ENCODE measurements at regions not wholly inside any gene's neighbourhood (a gene's known extent, or its start where the extent isn't known, plus 50 kb on each side); places are given as distances from the start of the nearest gene placed in this dataset.
"Not testable (repeated sequence)": the region's sequence is repeated elsewhere in the genome, so short reads cannot be mapped to it uniquely, and the experiment has no call there.

- no peak for DNase-seq (ENCODE audit: low read depth)
These were observed 735.8 kb downstream of the ZPLD1 start for GRCh38 chr3:103170651-103171050.

DNA sequence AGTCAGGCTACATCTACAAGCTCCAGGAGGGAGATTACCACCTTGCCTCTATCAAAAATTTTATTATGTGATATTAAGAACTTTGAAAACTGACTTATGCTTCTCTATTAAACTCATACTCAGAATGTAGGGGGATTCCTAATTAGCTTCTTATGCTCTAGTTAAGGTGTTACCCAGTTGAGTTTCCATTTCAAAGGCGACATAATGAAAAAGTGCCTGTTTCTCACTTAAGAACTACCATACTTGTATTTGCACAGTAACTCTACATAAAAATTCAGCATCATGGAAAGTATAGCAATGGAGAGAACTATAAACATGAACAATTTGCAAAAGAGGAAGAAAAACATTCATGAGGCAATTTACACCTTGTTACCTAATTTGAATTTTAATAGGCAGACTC is 739.1 kb downstream of the ZPLD1 start:
- no peak for DNase-seq (ENCODE audit: low read depth)

DNA sequence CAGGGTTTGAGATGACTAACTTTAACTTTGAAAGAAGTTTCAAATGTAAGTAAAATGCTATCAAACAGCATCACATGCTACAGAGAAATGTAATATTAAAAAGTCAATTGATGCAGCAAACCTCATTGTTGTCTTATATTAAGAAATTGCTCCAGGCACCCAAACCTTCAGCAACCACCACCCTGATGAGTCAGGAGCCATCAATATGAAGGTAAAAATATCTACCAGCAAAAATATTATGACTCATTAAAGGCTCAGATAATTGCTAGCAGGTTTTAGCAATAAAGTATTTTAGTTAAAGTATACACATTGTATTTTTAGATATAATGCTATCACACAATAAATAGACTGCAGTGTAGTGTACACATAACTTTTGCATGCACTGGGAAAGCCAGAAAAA is 746.3 kb downstream of the ZPLD1 start:
- no peak for DNase-seq (ENCODE audit: low read depth)

GRCh38 chr3:103184772-103185171 is 750.0 kb downstream of the ZPLD1 start:
- DNase-seq (ENCODE audit: low read depth): no peak

GRCh38 chr3:103189941-103190340 is 755.1 kb downstream of the ZPLD1 start:
- DNase-seq (ENCODE audit: low read depth): no peak

DNA sequence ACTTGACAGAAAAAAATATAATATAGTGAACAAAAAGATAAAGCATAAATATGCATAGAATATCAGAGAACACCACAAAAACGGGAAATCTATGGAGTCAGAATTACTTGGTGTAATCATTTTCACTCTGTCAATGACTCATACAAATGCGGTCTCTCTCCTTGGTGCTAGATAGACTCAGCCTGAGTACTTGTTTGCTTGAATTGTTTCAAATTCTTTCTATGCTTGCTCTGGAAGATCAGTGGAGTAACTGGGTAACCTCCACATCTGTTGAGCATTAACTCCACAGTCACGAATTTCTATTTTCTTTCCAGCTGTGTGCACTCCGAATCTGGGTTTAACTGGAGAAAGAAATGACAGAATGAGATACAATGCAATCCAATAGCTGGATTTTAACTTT is 760.4 kb downstream of the ZPLD1 start:
- no peak for DNase-seq (ENCODE audit: low read depth)

- no peak for DNase-seq (ENCODE audit: low read depth)
These were observed 768.6 kb downstream of the ZPLD1 start for GRCh38 chr3:103203441-103203840.

DNA sequence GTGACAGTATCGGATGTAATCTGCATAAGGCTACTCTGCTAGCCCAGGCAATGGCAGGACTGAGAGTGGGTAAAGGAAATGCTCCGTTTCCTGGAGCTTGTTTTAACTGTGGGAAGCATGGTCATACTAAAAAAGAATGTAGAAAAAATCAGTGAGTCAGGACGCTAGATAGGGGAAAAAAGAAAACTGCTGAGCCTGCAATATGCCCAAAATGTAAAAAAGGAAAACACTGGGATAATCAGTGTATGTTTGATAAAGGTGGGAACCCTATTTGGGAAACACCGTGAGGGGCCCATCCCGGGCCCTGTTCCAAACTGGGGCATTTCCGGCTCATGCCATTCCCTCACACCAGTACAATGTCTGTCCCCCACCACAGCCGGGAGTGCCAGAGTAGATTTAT is 775.8 kb downstream of the ZPLD1 start:
- no peak for DNase-seq (ENCODE audit: low read depth)

- no peak for DNase-seq (ENCODE audit: low read depth)
These were observed 783.3 kb downstream of the ZPLD1 start for GRCh38 chr3:103218146-103218545.

DNA sequence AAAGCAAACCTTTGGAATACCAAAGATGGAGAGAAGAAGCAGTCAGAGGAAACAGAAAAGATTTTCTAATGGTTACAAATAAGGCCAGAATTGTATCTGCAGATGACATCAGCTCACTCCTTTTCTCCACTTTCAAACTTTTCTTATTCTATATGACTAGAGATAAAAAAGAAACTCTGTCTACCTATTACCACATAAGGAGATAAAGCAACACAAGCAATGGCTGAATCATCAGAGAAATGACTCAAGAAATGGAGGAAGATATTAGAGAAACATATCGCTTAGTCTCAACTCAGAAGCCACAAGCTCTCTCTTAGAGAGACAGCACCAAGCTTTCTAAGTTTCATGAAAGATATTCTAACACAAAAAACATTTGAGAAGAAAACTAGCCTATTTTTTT is 784.0 kb downstream of the ZPLD1 start:
- DNase-seq (ENCODE audit: low read depth): no peak

DNA sequence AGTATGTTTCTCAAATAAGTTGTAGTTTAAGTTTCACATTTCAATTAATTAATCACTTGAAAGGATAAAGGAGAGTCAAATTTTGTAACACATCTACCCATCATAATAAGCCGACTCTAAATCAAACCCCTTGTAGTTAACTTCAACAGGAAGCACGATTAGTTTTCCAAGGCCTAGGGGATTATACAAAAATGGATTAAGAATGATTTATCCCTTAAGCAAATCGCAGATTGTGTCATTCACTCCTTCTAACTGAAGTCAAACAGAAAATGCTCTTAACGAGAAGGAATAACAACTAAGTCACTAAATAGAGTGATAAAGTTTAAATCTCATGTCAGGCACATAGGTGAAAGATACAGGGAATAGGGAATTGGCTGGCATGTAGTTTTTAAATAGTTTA is 792.8 kb downstream of the ZPLD1 start:
- no peak for DNase-seq (ENCODE audit: low read depth)

DNA sequence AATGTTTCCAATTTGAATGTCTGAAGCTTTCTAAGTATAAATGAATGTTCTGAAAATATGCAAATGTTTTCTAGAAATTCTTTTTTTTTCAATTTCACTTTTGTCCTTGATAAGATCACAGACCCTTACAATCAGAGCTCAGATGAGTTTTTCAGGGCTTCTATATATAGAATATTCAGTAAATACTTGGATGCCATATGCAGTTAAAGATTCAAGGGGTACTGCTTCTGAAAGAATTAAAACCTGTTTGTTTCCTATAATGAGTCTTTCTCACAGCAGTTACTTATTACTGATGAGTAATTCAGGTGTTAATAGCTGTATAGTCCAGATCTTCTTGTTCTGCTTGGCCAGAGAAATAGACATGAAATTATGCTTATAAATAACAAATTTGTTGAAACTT is 812.6 kb downstream of the ZPLD1 start:
- DNase-seq (ENCODE audit: low read depth): no peak

- DNase-seq (ENCODE audit: low read depth): not testable (repeated sequence)
These were observed 820.0 kb downstream of the ZPLD1 start for GRCh38 chr3:103254827-103255226.

DNA sequence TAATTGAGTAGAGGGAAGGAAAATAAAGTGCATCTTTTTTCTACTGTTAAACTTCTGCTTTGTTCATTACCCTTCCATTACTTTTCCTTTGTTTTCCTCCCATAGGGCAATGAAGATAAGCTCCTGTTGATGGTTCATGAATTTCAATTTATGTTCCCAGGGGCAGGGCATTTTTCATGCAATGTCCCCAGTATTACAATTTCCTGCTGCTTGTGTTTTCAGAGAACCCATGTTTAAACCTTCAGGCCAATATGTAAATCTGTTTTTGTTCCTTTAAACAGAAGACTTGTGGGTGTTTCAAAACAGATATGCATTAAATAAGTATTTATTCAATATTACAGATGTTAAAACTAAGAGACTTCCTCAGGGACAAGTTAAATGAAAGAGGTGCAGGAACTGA is 834.5 kb downstream of the ZPLD1 start:
- DNase-seq (ENCODE audit: low read depth): no peak

DNA sequence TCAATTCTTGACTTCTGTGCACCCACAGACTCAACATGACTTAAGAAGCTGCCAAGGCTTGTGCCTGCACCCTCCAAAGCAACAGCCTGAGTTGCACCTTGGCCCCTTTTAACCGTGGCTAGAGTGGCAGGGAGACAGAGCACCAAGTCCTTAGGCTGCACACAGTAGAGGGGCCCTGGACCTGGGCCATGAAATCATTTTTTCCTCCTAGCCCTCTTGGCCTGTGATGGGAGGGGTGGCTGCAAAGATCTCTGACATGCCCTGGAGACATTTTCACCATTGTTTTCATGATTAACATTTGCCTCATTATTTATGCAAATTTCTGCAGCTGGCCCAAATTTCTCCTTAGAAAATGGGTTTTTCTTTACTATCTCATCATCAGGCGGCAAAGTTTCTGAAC is 836.8 kb downstream of the ZPLD1 start:
- no peak for DNase-seq (ENCODE audit: low read depth)

DNA sequence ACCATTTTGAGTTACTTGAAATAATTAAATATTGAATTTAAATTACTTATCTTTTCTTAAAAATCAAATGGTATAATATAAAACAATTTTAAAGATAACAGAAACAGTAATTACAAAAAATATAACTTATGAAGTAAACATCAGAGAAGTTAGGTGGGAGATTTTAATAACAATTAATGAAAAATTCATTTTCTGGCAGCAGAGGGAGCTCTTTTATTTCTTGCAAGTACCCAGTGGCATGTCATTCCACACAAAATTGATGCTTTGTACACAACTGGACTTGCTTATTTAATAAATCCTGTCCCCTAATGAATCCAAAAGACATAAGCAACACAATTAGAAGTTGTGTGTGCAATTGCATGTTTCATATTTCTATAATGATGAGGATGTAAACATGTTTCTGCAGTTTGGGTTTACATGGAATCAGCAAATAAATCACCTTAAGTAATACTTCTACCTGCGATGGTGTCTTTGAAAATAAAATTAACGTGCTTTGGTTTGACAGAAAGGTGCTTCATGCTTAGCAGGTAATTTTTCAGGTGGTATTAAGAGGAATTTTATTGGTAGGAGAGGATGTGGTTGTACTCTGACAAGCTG is 861.3 kb downstream of the ZPLD1 start:
- DNase-seq (ENCODE audit: low read depth): no peak

DNA sequence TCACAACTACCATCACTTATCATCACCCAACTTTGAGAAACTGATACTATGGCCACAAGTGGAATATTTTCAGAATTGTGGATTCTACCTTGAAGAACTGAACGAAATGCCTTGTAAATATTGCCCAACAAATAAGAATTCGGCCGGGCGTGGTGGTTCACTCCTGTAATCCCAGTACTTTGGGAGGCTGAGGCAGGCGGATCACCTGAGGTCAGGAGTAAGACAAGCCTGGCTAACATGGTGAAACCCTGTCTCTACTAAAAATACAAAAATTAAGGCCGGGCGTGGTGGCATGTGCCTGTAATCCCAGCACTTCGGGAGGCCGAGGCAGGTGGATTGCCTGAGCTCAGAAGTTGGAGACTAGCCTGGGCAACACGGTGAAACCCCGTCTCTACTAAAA is 862.7 kb downstream of the ZPLD1 start:
- not testable (repeated sequence) for DNase-seq (ENCODE audit: low read depth)

DNA sequence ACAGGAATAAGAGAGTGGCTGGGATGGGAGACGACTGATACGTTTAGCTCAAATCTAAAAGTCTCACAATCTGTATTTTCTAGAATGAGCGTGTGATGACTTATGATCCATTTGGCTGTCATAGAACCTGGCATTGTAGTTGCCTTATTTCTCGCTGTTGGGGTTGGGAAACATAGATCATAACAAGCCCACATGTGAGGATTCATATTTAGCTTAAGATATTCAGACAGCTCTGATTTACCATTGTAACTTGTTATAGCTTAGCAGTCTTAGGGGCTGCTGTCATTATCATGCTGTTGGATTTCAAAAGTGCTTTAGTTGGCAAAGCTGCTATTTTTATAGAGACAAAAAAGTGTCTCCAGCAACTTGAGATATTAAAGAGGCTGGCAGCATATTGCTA is 871.3 kb downstream of the ZPLD1 start:
- no peak for DNase-seq (ENCODE audit: low read depth)

GRCh38 chr3:103308921-103309320 is 874.1 kb downstream of the ZPLD1 start:
- DNase-seq (ENCODE audit: low read depth): no peak

DNA sequence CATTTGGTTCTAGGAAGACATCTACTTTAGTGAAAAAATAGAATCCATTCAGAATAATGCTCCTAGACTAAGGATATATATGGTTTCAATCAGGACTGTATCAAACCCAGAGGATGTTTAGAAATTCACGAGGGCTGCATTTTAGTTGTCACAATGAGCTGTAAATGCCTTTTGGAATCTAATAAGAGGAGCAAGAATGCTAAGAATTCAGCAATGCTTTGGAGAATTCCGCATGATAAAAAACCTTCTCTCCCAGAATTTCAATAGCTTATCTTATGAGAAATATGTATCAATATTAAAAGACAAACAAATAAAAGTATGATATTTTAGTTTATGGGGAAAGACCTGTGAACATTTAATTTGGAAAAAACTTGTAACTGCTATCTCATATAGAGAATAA is 885.1 kb downstream of the ZPLD1 start:
- DNase-seq (ENCODE audit: low read depth): no peak

DNA sequence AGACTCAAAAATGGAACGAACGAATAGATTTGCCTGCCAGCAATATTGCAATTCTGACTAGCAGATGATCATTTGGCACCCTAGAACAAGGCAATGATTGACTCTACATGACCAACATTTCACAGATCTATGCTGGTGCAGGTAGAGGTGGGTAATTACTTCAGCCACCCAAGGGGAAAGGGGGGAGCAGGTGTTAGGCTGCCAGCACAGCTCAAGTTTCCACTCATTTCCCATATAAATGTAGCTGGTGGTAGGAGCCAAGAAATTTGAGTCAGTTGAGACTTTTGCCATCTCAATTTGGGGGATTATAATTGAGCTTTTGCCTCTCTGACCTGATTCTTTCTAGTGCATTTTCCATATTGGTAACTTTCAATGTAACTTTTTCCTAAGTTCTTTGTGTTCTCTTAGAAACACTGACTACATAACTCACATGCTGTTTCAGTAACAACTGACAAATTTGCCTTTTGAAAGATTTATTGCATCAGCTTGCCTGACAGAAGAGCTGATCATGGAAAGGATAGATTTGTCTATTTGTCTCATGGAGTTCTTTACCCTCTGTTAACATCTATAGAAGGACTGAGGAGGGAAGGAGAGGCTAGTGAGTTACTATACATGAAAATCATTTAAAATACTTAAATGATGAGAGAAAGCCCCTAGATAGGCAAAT is 902.5 kb downstream of the ZPLD1 start:
- DNase-seq (ENCODE audit: low read depth): no peak

GRCh38 chr3:103341078-103341606 is 906.3 kb downstream of the ZPLD1 start:
- no peak for DNase-seq (ENCODE audit: low read depth)

- DNase-seq (ENCODE audit: low read depth): no peak
These were observed 907.5 kb downstream of the ZPLD1 start for GRCh38 chr3:103342205-103342731.

GRCh38 chr3:103349760-103350159 is 914.9 kb downstream of the ZPLD1 start:
- DNase-seq (ENCODE audit: low read depth): no peak

All from stimulated activated CD8-positive, alpha-beta memory T cell treated with anti-CD3 and anti-CD28 coated beads, Interleukin-15, amount 100 ng/mL, for 1 hour (primary cell).